ENCODE measurements at regions not wholly inside any gene's neighbourhood (a gene's known extent, or its start where the extent isn't known, plus 50 kb on each side); places are given as distances from the start of the nearest gene placed in this dataset.

- TF ChIP-seq AFF4 (CRISPR knock-in tag; IDR thresholded peaks at IDR 0.05; ENCODE audit: borderline replicate concordance) = no peak
- TF ChIP-seq ZNF396 (CRISPR knock-in tag; IDR thresholded peaks at IDR 0.05; ENCODE audit: borderline replicate concordance) = no peak
- no peak for TF ChIP-seq ZNF423 (CRISPR knock-in tag; IDR thresholded peaks at IDR 0.05)
- no peak for TF ChIP-seq RELA (CRISPR knock-in tag; IDR thresholded peaks at IDR 0.05; ENCODE audit: borderline replicate concordance)
- no peak for TF ChIP-seq GABPB1 (CRISPR knock-in tag; IDR thresholded peaks at IDR 0.05)
- TF ChIP-seq ERG (CRISPR knock-in tag; IDR thresholded peaks at IDR 0.05) = no peak
- TF ChIP-seq ATF3 (CRISPR knock-in tag; conservative IDR thresholded peaks at IDR 0.05) = no peak
- no peak for TF ChIP-seq E2F5 (CRISPR knock-in tag; IDR thresholded peaks at IDR 0.05)
- no peak for TF ChIP-seq TEAD1 (CRISPR knock-in tag; IDR thresholded peaks at IDR 0.05)
- no peak for TF ChIP-seq ETV6 (CRISPR knock-in tag; IDR thresholded peaks at IDR 0.05)
Measured at GRCh38 chr11:134623711-134624110, 211.7 kb upstream of the B3GAT1 start (continued).

GRCh38 chr11:134622458-134622857 lies 210.4 kb upstream of the B3GAT1 start:
- ChIA-PET CTCF (interaction anchor here (0.7 to 1.3 kb wide), 3 partner anchors 10 to 199 kb away, joined by 3 to 4 read pairs (median 4); no protein-coding TSS in a partner anchor), POLR2A (no interaction called here)
- no peak for TF ChIP-seq ATF3 (CRISPR knock-in tag; conservative IDR thresholded peaks at IDR 0.05)
- ATAC-seq = no peak
- Mint-ChIP-seq H3K36me3 (no peaks in the 10 kb centered on the region), H3K4me1 (no peaks in the 10 kb centered on the region), H3K4me3 (no peak overlapping the region), H3K9me3 (peaks cover 14% of the 10 kb centered on the region), H3K27ac (no peak overlapping the region), H3K27me3 (ENCODE audit: low read depth) (peaks cover 9% of the 10 kb centered on the region)
- no peak for DNase-seq (ENCODE audit: low spot score)

GRCh38 chr11:134617360-134617759 lies 205.3 kb upstream of the B3GAT1 start:
- Mint-ChIP-seq H3K27ac (no peak overlapping the region), H3K4me1 (peaks cover 2% of the 10 kb centered on the region; the same call in 1 of the 2 replicates), H3K4me3 (no peak overlapping the region), H3K27me3 (ENCODE audit: low read depth) (peaks cover 6% of the 10 kb centered on the region), H3K36me3 (no peaks in the 10 kb centered on the region), H3K9me3 (peaks cover 22% of the 10 kb centered on the region)
- ChIA-PET CTCF (no interaction called here), POLR2A (no interaction called here)
- no peak for ATAC-seq
- no peak for TF ChIP-seq GRHL2 (CRISPR knock-in tag; IDR thresholded peaks at IDR 0.05; ENCODE audit: insufficient replicate concordance, severe bottlenecking)
- DNase-seq (ENCODE audit: low spot score) = no peak

- Mint-ChIP-seq H3K27me3 (ENCODE audit: low read depth) (peaks cover 6% of the 10 kb centered on the region), H3K27ac (no peak overlapping the region), H3K4me1 (peaks cover 2% of the 10 kb centered on the region; the same call in 1 of the 2 replicates), H3K36me3 (no peaks in the 10 kb centered on the region), H3K9me3 (peaks cover 20% of the 10 kb centered on the region), H3K4me3 (no peak overlapping the region)
- ATAC-seq (no peak), DNase-seq (ENCODE audit: low spot score) (no peak)
- TF ChIP-seq ARID4B (CRISPR knock-in tag; IDR thresholded peaks at IDR 0.05; ENCODE audit: borderline replicate concordance) (no peak), USF1 (CRISPR knock-in tag; IDR thresholded peaks at IDR 0.05) (no peak), NFE2L1 (CRISPR knock-in tag; IDR thresholded peaks at IDR 0.05) (no peak), ATF3 (CRISPR knock-in tag; conservative IDR thresholded peaks at IDR 0.05) (no peak), ZNF232 (CRISPR knock-in tag; IDR thresholded peaks at IDR 0.05) (no peak), PREB (CRISPR knock-in tag; IDR thresholded peaks at IDR 0.05; ENCODE audit: borderline replicate concordance) (no peak)
- POLR2A ChIA-PET = no interaction called here
- CTCF ChIA-PET = no interaction called here
Measured at GRCh38 chr11:134616038-134616437, 204.0 kb upstream of the B3GAT1 start.

All from WTC11 (cell line).